K562 (cell line): ENCODE measurements at regions not wholly inside any gene's neighbourhood (a gene's known extent, or its start where the extent isn't known, plus 50 kb on each side); places are given as distances from the start of the nearest gene placed in this dataset.

Experiments used
- CEBPZ ChIP-seq: fragments of 150-350 bp; IDR thresholded peaks from 2 replicates; pipeline ENCODE4 v1.6.1; 2014; ENCODE audit warnings: low read depth, mild to moderate bottlenecking, low read length, borderline replicate concordance
- ELK1 ChIP-seq: sonication (generic); formaldehyde crosslinking; IDR thresholded peaks from 2 replicates; pipeline ENCODE4 v1.8.1; 2022; ENCODE audit warnings: missing genetic modification reagents
- ERF ChIP-seq: fragments of 450-650 bp; formaldehyde crosslinking; IDR thresholded peaks from 2 replicates; pipeline ENCODE4 v1.4.0; 2020; ENCODE audit warnings: mild to moderate bottlenecking, mixed read lengths
- HMBOX1 ChIP-seq: sonication (generic); IDR thresholded peaks from 2 replicates; pipeline ENCODE4 v1.6.1; 2016
- IRF2 ChIP-seq: sonication (generic); formaldehyde crosslinking; IDR thresholded peaks from 2 replicates; pipeline ENCODE4 v1.8.1; 2022; ENCODE audit warnings: mild to moderate bottlenecking, missing genetic modification reagents
- MAX ChIP-seq: sonication (generic); formaldehyde crosslinking; IDR thresholded peaks from 2 replicates; pipeline ENCODE4 v1.9.0; 2022; ENCODE audit warnings: mild to moderate bottlenecking, missing genetic modification reagents
- MITF ChIP-seq: IDR thresholded peaks from 2 replicates; pipeline ENCODE4 v1.6.1; 2014; ENCODE audit warnings: antibody characterized with exemption
- MTA1 ChIP-seq: fragments of 450-650 bp; IDR thresholded peaks from 2 replicates; pipeline ENCODE4 v1.6.1; 2017; ENCODE audit warnings: borderline replicate concordance
- PHF8 ChIP-seq: fragments of 200-600 bp; sonication (generic); IDR thresholded peaks from 2 replicates; pipeline ENCODE4 v1.6.1; 2012; ENCODE audit warnings: mixed run types, mild to moderate bottlenecking, inconsistent platforms, low read length, moderate library complexity, borderline replicate concordance
- ZKSCAN8 ChIP-seq: fragments of 200-800 bp; sonication (Bioruptor generic); IDR thresholded peaks from 2 replicates; pipeline ENCODE4 v1.6.1; 2016; ENCODE audit warnings: missing genetic modification characterization, missing compliant biosample characterization
- ZNF507 ChIP-seq: conservative IDR thresholded peaks from 2 replicates; pipeline ENCODE4 v1.6.1; 2017; ENCODE audit warnings: missing genetic modification characterization, missing compliant biosample characterization
- ZNF707 ChIP-seq: fragments of 250-450 bp; sonication (Bioruptor Pico); conservative IDR thresholded peaks from 2 replicates; pipeline ENCODE4 v1.8.0; 2022; ENCODE audit warnings: inconsistent platforms, mild to moderate bottlenecking, moderate library complexity
- TF ChIP-seq, protein P1 (sequence below), 3 experiments: IDR thresholded peaks in 2 of 3; conservative IDR thresholded peaks in 1 of 3; 2 replicates each; pipeline ENCODE4 v1.5.1; 2011 to 2012; ENCODE audit warnings: low read length in 3 of 3, mild to moderate bottlenecking in 3 of 3, control low read depth in 2 of 3, improper control_type of control experiment in 1 of 3, inconsistent platforms in 1 of 3, low read depth in 1 of 3, mixed read lengths in 1 of 3, moderate library complexity in 1 of 3; ENCODE audit not compliant: insufficient read depth in 2 of 3
- TF ChIP-seq, protein P2 (sequence below): sonication (generic); formaldehyde crosslinking; IDR thresholded peaks from 2 replicates; pipeline ENCODE4 v1.8.1; 2023; ENCODE audit warnings: mild to moderate bottlenecking, missing genetic modification reagents

DNA sequence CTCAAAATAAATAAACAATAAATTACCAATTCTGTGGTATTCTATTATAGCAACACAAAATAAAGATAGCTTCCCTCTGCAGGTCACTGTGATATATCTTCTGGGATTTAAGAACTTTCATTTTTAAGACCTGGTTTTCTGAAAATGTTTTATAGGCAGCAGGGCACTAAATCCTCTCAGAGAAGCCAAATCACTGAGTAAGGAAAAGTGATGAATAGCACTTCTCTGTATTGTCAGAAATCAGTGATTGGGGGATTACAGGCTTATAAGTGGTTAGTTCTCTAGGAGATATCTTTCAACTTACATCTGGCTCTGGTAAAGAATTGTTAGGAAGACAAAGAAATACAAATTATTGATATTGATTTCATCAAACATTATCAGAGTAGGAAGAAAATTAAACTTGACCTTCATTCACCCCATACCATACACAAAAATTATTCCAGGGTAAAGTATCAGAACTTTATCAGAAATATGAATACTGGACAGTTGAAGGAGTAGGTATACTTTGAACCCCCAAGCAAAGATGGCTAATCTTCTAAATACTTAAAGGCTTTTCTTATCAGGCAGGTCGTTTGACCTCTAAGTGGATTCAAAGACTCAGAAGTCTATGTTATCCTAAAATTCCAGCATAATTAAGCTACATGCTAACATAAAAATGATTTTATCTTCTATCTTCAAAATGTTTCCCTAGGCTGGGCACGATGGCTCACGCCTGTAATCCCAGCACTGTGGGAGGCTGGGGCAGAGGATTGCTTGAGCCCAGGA is 81.6 kb upstream of the USP9X start:
- TF ChIP-seq, protein P1, sequence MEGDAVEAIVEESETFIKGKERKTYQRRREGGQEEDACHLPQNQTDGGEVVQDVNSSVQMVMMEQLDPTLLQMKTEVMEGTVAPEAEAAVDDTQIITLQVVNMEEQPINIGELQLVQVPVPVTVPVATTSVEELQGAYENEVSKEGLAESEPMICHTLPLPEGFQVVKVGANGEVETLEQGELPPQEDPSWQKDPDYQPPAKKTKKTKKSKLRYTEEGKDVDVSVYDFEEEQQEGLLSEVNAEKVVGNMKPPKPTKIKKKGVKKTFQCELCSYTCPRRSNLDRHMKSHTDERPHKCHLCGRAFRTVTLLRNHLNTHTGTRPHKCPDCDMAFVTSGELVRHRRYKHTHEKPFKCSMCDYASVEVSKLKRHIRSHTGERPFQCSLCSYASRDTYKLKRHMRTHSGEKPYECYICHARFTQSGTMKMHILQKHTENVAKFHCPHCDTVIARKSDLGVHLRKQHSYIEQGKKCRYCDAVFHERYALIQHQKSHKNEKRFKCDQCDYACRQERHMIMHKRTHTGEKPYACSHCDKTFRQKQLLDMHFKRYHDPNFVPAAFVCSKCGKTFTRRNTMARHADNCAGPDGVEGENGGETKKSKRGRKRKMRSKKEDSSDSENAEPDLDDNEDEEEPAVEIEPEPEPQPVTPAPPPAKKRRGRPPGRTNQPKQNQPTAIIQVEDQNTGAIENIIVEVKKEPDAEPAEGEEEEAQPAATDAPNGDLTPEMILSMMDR (IDR thresholded peaks at IDR 0.05 in 2 of 3, conservative IDR thresholded peaks at IDR 0.05 in 1 of 3; ENCODE audit: insufficient read depth in 2 of 3, low read depth in 1 of 3, low read length in 3 of 3) = no peak
- TF ChIP-seq MAX (no peak), ZKSCAN8 (CRISPR knock-in tag) (no peak), IRF2 (CRISPR knock-in tag) (no peak), ZNF707 (CRISPR knock-in tag) (no peak), MTA1 (no peak), ELK1 (no peak), HMBOX1 (no peak), ZNF507 (tag) (no peak), CEBPZ (no peak), MITF (no peak), ERF (CRISPR knock-in tag) (no peak), PHF8 (no peak)
- TF ChIP-seq, protein P2, sequence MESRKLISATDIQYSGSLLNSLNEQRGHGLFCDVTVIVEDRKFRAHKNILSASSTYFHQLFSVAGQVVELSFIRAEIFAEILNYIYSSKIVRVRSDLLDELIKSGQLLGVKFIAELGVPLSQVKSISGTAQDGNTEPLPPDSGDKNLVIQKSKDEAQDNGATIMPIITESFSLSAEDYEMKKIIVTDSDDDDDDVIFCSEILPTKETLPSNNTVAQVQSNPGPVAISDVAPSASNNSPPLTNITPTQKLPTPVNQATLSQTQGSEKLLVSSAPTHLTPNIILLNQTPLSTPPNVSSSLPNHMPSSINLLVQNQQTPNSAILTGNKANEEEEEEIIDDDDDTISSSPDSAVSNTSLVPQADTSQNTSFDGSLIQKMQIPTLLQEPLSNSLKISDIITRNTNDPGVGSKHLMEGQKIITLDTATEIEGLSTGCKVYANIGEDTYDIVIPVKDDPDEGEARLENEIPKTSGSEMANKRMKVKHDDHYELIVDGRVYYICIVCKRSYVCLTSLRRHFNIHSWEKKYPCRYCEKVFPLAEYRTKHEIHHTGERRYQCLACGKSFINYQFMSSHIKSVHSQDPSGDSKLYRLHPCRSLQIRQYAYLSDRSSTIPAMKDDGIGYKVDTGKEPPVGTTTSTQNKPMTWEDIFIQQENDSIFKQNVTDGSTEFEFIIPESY (CRISPR knock-in tag) = no peak
